ENCODE measurements at regions not wholly inside any gene's neighbourhood (a gene's known extent, or its start where the extent isn't known, plus 50 kb on each side); places are given as distances from the start of the nearest gene placed in this dataset.
A peak's percentile ranks its signal among the peaks of the same experiment; 100 is the strongest.

DNA sequence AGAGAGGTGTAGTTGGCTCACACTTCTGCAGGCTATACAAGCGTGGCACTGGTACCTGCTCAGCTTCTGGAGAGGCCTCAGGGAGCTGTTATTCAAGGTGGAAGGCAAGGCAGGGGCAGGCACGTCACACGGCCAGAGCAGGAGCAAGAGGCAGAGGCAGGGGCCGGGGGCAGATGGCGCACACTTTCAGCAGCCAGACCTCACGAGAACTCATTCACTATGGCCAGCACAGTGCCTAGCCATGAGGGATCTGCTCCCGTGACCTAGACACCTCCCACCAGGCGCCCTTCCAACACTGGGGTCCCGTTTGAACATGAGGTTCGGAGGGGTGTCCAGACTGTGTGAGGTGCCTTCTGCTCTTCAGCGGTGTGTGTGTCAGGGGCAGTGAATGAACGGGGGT lies 71.0 kb upstream of the FCN1 start:
- TF ChIP-seq POLR2A (IDR thresholded peaks at IDR 0.05) (no peak), POLR2AphosphoS5 (IDR thresholded peaks at IDR 0.05) (no peak), EP300 (IDR thresholded peaks at IDR 0.05) (no peak), CTCF (IDR thresholded peaks at IDR 0.05) (no peak)

GRCh38 chr9:134989206-134990065 lies 71.7 kb upstream of the FCN1 start:
- Histone ChIP-seq H3K4me1 (no peaks in the 10 kb centered on the region), H3K27me3 (peaks cover 33% of the 10 kb centered on the region), H3K27ac (no peak overlapping the region), H3K36me3 (no peaks in the 10 kb centered on the region), H3K9me3 (peaks cover 0 to 18% (median 0%) of the 10 kb centered on the region in 3 donors), H3K4me3 (no peak overlapping the region)
- no peak for TF ChIP-seq POLR2AphosphoS5 (IDR thresholded peaks at IDR 0.05)
- TF ChIP-seq POLR2A (IDR thresholded peaks at IDR 0.05) = no peak
- no peak for TF ChIP-seq EP300 (IDR thresholded peaks at IDR 0.05)
- TF ChIP-seq CTCF (IDR thresholded peaks at IDR 0.05) = no peak
- ATAC-seq = no peak
- 43 to 100% methylated on average over 2 to 3 of the region's 23 CpGs for WGBS, 2 donors (ENCODE audit: low coverage in 1 of 2)

More for the DNA sequence above, 71.0 kb upstream of the FCN1 start:
- peaks cover 0 to 25% (median 0%) of the 10 kb centered on the region in 3 donors for H3K9me3 ChIP-seq
- no peak for ATAC-seq
- WGBS, 2 donors (ENCODE audit: low coverage in 1 of 2) = 93% methylated on average over 3 of the region's 12 CpGs; no CpG with 5 or more reads in 1 of the 2 donors
- no peaks in the 10 kb centered on the region for H3K4me1 ChIP-seq
- H3K27ac ChIP-seq = no peak overlapping the region
- H3K27me3 ChIP-seq = peaks cover 40% of the 10 kb centered on the region
- H3K4me3 ChIP-seq = no peak overlapping the region
- H3K36me3 ChIP-seq = no peaks in the 10 kb centered on the region

DNA sequence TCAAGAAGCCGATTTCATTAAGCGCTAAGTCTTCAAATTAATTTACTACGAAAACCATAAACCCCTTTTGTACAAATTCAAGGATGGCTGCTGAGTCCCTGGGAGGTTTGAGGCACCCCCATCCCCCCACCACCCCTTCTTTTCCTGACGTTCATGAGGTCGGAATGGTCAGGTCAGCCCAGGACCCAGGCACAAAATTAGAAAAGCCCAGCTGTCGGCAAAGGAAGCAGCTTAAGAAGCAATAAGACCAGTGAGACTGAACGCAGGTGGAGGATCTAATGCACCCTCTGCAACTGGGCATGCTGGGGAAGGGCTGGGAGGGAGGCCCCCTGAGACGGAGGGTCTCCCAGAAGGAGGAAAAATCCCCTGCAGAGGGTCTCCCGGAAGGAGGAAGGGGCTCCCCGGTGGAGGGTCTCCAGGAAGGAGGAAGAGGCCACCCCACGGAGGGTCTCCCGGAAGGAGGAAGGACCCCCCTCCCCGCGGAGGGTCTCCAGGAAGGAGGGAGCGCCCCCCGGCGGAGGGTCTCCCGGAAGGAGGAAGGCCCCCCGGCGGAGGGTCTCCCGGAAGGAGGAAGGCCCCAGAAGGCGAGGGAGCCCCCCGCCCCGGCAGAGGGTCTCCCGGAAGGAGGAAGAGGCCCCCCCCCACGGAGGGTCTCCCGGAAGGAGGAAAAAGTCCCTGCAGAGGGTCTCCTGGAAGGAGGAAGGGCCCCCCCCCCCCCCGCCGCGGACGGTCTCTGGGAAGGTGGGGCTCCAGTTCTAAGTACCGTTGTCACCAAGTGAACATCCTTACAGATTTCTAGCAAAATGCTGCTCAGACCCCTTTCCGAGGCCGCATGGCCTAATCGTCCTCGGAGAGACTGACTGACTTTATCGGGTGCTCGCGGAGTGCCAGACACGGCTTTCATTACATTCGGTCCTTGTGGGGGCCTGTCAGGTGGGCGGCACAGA lies 74.4 kb upstream of the FCN1 start:
- Histone ChIP-seq H3K27me3 (peaks cover 38% of the 10 kb centered on the region), H3K36me3 (no peaks in the 10 kb centered on the region), H3K27ac (no peak overlapping the region), H3K4me3 (no peak overlapping the region), H3K9me3 (peaks cover 0 to 9% (median 0%) of the 10 kb centered on the region in 3 donors), H3K4me1 (no peaks in the 10 kb centered on the region)
- no peak for ATAC-seq
- 73 to 96% methylated on average over 3 to 6 of the region's 42 CpGs for WGBS, 2 donors (ENCODE audit: low coverage in 1 of 2)
- TF ChIP-seq POLR2A (IDR thresholded peaks at IDR 0.05) (no peak), EP300 (IDR thresholded peaks at IDR 0.05) (no peak), CTCF (IDR thresholded peaks at IDR 0.05) (no peak), POLR2AphosphoS5 (IDR thresholded peaks at IDR 0.05) (no peak)

- TF ChIP-seq POLR2A (IDR thresholded peaks at IDR 0.05) (no peak), EP300 (IDR thresholded peaks at IDR 0.05) (no peak), CTCF (IDR thresholded peaks at IDR 0.05) (no peak), POLR2AphosphoS5 (IDR thresholded peaks at IDR 0.05) (no peak)
- H3K9me3 ChIP-seq = peaks cover 0 to 3% (median 0%) of the 10 kb centered on the region in 3 donors
- H3K27ac ChIP-seq = no peak overlapping the region
- no peak overlapping the region for H3K4me3 ChIP-seq
- H3K36me3 ChIP-seq = no peaks in the 10 kb centered on the region
- peaks cover 31% of the 10 kb centered on the region for H3K27me3 ChIP-seq
- H3K4me1 ChIP-seq = no peaks in the 10 kb centered on the region
- 63% methylated on average over 8 of the region's 22 CpGs; no CpG with 5 or more reads in 1 of the 2 donors for WGBS, 2 donors (ENCODE audit: low coverage in 1 of 2)
- ATAC-seq = peak; percentile 48
These were observed 75.0 kb upstream of the FCN1 start for GRCh38 chr9:134992755-134993124.
